Daoy (cell line): ENCODE measurements at regions not wholly inside any gene's neighbourhood (a gene's known extent, or its start where the extent isn't known, plus 50 kb on each side); places are given as distances from the start of the nearest gene placed in this dataset.

Experiments
- DNase-seq: peaks from one replicate; pipeline ENCODE4 v3.0.0-alpha.2; 2015; ENCODE audit warnings: low read depth

- DNase-seq = no peak
Observed at GRCh38 chr17:34825884-34826283, 135.4 kb downstream of the CCT6B start.

- DNase-seq = no peak
Observed at GRCh38 chr17:34825102-34825501, 136.2 kb downstream of the CCT6B start.

DNA sequence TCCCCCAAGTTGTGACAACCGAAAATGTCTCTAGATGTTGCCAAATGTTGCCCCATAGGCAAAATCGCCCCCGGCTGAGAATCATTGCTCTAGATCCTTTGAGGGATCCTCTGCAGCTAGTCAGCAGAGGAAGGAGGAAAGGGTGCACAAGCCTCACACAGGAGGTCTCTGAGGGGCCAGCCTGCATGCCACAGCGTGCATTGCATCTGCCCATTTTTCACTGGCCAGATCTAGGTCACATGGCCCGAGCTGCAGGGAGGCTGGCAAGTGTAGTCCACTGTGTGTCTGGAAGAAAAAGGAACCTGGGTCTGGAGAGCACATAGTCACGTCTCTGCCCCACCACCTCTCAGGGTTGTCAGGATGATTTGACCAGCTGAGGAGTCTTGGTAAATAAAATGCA lies 138.2 kb downstream of the CCT6B start:
- DNase-seq = no peak

DNA sequence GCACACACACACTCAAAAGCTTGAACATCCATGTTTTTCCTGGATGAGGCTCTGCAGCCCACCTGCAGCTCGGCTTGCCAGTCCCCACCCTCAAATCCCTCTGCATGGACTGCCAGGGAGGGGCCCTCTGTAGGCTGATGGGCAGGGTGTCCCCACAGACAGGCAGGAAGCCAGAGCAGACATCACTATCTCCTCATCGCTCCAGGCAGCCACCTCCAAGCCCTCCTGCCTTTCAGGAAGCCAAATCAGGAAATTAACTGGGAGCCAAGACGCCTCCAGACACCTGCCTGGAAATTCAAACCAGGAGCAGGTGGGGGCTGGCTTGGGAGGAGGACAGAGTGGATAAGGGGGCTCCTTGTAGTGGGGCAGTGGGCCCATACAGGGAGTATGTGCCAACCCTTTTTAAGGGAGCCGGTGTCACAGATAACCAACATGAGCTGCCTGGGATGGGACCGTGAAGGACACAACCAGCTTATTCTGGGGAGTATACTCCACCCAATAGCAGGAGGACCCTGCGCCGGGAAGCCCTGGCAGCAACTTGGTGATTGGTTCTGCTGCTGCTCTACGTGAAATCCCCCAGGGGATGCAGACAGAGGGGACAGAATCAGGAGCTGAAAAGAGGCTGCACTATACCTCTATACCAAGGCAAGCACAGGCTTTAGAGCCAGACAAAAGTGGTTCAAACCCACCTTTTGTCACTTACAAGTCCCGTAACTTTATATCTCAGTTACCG lies 139.1 kb downstream of the CCT6B start:
- no peak for DNase-seq

DNA sequence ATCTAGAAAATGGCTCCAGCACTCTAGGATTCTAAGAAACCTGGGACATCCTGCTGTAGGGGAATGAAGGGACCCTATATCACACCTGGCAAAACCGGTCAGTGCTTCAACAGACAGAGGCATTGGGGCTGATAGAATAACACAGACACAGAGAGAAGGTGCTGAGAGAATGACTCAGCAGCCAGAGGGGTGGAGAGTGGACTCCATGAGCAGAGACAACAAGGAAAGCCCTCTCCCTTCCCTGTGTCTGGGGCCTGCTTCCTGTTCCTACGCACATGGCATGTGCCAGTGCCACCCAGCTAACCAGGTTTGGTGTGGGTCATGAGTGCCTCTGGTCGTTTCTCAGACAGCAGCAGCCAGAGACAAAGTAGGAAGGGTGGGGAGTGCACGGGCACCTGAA lies 140.3 kb downstream of the CCT6B start:
- DNase-seq = peak; percentile 50

- DNase-seq = no peak
Observed at GRCh38 chr17:34820248-34820801, 140.9 kb downstream of the CCT6B start.

GRCh38 chr17:34817252-34818035 lies 143.8 kb downstream of the CCT6B start:
- no peak for DNase-seq

- DNase-seq = no peak
Observed at GRCh38 chr17:34816848-34817247, 144.4 kb downstream of the CCT6B start.

DNA sequence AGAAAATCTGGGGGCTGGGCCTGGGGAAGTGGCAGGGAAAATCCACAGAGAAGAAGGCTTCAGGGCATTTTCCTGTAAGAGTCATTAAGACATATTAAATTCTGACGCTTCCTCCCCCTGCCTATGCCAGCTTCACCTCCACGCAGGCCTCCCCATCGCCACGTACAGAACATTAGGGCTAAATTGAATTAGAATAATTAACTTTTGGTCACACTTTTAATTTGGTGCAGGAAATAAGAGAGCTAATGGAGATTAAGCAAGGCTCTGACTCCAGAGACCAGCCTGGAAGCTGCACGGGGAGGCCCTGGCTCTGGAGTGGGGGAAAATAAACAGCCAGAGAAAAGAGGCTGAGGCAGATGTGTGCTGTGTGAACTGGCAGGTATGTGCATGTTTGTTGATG lies 148.0 kb downstream of the CCT6B start:
- no peak for DNase-seq

DNA sequence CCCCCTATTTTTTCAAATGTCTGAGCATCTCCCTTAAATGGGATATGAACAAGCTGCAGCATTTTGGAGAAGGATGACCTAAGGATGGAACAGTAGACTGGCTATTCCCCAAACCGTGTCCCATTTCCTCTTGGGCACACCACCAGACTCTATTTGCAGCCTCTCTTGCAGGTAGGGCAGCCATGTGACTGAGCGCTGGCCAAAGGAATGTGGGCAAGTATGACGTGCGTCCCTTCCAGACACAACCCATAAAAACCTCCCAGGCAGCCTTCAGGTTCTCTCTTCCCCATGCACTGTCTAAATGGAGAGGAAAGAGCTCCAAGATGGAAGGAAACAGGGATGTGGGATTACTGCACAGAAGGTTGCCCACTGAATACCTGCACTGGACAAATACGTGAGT lies 149.7 kb downstream of the CCT6B start:
- DNase-seq = no peak

GRCh38 chr17:34800661-34801060 lies 160.6 kb downstream of the CCT6B start:
- no peak for DNase-seq

DNA sequence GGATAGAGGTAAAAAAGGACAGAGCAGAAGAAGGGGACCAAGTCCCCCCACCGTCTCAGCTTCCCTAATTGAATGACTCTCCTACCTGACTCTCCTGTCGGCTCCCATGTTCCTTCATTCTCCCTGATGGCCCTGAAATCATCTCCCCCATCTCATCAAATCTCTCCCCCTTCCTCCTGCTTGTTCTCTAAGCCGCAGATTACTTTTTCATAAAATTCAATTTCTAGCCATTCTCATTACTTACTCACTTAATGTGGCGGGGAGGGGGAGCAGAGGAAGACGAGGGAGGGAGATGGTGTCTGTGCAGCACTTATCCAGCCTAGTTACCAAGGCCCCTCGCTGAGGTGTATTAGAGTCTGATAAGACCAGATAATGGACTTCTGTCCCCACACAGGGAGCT lies 161.5 kb downstream of the CCT6B start:
- no peak for DNase-seq

DNA sequence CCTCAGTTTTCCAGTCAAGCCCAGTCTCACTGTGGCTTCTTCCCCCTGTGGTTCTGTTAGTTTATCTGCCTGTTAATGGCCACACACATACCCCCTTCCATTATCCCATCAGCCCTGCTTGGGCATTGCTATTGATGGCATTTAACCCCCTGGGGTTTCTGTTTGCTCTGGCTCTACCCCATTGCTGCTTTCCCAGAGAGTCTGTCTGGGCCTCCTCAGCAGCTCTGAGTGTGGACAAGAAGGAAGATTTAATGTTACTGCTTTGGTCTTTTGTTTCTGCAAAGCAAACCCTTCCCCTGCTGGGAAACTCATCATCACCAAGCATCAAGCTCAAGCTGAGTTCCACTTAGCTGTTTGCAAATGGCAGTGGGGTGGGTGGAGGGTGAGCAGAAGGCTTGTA lies 162.7 kb downstream of the CCT6B start:
- DNase-seq = no peak

DNA sequence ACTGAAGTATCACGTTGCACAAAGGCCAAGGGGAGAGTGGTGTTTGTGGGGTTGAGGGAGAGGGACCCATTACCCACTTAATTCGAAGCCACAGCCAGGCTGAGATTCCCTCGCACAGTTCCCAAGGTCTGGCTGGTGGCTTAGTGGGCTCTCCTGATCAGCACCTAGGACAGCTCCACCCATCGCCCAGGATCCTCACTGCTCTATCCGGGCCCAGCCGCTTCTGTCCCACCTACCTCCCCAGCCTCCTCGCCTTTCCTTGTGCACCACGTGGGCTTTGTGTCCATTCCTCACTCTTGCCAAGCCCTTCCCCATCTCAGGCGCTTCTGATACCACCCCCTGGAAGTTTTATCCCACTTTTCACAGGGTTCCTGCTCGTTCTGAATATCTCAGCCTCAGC lies 163.5 kb downstream of the CCT6B start:
- peak; percentile 14 for DNase-seq

DNA sequence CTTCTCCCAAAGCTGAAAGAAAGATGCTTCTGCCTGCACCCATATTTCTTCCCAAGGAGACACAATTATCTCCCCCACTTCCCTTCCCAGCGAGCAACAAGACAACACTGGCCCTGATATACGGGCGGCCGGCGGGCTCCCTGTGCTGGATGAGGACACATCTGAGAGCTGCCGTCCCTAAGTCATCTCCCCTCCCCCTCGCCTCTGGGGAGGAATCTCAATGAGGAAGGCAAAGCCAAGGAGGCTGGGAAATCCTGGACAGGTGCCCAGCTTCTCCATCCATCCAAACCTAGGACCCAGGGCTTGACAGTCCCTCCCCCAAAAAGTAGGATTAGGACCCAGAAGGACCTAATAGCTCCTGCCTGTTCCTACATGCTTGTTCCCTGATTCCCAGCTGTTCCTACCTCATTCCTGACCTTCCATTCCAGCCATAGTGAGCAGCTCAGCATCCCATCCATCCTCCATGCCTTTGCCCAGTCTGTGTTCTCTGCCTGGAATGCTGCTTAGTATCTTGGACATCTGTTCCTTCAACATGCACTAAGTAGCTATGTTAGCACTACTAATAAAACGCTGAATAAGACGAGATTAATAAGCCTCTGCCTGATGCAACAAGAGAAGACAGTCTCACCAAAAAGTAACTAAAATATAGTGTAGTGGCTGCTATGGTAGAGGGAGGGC lies 167.9 kb downstream of the CCT6B start:
- no peak for DNase-seq

DNA sequence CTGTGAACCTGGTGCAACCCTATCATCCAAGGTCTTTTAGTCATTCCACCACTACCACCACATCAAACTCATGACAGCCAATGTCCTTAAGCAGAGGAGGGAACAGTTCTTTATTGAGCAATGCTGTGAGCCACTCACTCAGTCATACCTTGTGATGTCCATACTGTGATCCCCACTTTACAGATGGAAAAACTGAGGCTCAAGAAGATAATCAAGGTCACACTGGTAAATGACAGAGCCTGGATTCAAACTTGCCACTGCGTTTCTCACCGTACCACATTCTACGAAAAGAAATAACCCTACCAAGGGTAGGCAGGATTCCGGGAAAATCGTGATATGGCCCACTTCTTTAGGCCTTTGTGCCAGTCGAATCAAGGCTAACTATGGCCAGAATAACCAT lies 172.6 kb downstream of the CCT6B start:
- DNase-seq = no peak

GRCh38 chr17:34784526-34784925 lies 176.7 kb downstream of the CCT6B start:
- DNase-seq = no peak

GRCh38 chr17:34782271-34782670 lies 179.0 kb downstream of the CCT6B start:
- no peak for DNase-seq

DNA sequence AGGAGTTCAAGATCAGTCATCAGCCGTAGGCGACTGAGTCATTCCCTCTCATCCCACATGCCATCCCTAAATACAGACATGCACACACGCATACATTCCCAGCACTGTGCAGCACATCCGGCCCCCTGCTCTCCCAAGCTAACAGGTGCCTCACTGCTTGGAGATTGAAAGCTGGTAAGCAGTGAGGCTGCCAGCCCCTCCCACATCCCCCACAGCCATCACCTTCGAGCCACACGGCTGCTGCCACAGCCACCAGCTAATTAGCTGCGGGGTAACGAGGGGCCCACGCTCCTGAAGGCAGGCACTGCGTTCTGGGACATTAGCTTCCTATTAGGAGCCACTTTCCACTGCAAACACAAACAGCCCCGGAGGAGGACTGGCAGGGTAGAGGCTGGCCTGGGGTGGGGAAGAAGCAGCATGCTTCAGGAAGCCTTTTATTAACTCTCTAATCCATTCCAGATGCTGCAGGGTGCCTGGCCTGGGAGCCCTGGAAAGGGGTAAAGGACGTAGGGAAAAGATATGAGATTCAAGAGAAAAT lies 179.6 kb downstream of the CCT6B start:
- peak; percentile 83 for DNase-seq

GRCh38 chr17:34781071-34781470 lies 180.2 kb downstream of the CCT6B start:
- peak; percentile 56 for DNase-seq

DNA sequence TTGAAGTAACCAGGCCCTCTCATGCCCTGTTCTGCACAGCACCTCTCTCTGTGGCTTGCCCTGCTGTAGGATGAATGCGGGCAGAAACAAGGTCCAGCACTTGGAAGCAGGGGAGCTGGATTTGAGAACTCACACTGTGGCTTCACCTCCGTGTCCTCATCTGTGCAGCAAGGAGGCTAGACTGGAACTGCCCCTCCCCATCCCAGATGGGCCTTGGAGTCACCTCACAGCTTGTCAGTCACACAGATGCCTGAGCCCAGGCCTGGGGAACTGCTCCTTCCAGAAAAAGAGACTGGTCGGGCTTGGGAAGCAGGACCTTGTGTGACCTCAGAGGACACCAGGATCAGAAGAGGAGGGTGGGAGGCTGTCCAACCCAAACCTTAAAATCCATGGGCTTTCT lies 180.8 kb downstream of the CCT6B start:
- no peak for DNase-seq
